ENCODE measurements at regions not wholly inside any gene's neighbourhood (a gene's known extent, or its start where the extent isn't known, plus 50 kb on each side); places are given as distances from the start of the nearest gene placed in this dataset.
"Not testable (repeated sequence)": the region's sequence is repeated elsewhere in the genome, so short reads cannot be mapped to it uniquely, and the experiment has no call there.

DNA sequence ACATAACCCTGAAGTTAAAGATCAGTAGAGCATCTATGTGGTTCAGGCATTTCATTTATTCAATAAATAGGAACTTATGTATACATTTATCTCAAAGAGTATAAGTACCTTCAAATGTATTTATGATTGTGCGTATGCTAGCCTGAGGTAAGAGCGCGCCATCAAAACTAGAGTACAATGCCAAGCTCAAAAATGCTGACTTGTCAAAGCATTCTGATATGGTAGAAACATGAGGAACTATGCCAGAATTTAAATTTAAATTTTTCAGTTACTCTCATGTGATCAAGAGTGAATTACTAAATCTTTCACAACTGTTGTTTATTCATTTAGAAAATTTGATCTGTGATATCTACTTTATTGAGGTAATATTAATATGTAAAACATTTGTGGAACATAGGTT, 225.5 kb upstream of the CDH8 start:
- no peaks in the 10 kb centered on the region for H3K4me1 ChIP-seq
- H3K27ac ChIP-seq, result no peak overlapping the region
- no peak overlapping the region for H3K4me3 ChIP-seq
- H3K9me3 ChIP-seq, result no peaks in the 10 kb centered on the region
- no peaks in the 10 kb centered on the region for H3K36me3 ChIP-seq
- TF ChIP-seq, protein P1, sequence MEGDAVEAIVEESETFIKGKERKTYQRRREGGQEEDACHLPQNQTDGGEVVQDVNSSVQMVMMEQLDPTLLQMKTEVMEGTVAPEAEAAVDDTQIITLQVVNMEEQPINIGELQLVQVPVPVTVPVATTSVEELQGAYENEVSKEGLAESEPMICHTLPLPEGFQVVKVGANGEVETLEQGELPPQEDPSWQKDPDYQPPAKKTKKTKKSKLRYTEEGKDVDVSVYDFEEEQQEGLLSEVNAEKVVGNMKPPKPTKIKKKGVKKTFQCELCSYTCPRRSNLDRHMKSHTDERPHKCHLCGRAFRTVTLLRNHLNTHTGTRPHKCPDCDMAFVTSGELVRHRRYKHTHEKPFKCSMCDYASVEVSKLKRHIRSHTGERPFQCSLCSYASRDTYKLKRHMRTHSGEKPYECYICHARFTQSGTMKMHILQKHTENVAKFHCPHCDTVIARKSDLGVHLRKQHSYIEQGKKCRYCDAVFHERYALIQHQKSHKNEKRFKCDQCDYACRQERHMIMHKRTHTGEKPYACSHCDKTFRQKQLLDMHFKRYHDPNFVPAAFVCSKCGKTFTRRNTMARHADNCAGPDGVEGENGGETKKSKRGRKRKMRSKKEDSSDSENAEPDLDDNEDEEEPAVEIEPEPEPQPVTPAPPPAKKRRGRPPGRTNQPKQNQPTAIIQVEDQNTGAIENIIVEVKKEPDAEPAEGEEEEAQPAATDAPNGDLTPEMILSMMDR (IDR thresholded peaks at IDR 0.05), result no peak
- TF ChIP-seq POLR2AphosphoS5 (IDR thresholded peaks at IDR 0.05; ENCODE audit: insufficient read depth in 1 of 2, low read depth in 1 of 2), result no peak
- TF ChIP-seq POLR2A (IDR thresholded peaks at IDR 0.05), result no peak
- intact Hi-C loops (cut with DNase I), result no loop called here
- H3K27me3 ChIP-seq, result no peaks in the 10 kb centered on the region
- no peak for DNase-seq (ENCODE audit: extremely low spot score in 2 of 2)

DNA sequence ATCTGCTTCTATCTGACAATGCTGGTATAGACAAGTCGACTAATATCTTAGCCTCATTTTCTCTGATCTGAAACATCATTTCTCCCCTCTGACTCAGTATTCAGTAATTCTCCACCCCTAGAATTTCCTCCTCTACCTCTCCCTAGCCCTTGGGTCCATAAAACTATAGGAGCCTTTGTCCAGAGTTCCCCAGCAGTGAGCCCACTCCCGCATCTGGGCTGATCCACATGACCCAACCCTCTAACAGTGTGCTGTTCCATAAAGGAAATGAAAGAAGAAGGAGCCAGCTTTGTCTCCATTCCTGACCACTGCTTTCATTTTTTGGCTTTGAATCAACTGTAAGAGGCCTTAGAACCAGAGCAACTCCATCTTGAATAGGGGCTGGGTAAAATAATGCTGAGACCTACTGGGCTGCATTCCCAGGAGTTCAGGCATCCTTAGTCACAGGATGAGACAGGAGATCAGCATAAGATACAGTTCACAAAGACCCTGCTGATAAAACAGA, 222.7 kb upstream of the CDH8 start:
- H3K4me1 ChIP-seq; intact Hi-C loops (cut with DNase I); H3K36me3 ChIP-seq; H3K27me3 ChIP-seq; H3K27ac ChIP-seq; H3K9me3 ChIP-seq; DNase-seq (ENCODE audit: extremely low spot score in 2 of 2); H3K4me3 ChIP-seq: not testable (repeated sequence)

DNA sequence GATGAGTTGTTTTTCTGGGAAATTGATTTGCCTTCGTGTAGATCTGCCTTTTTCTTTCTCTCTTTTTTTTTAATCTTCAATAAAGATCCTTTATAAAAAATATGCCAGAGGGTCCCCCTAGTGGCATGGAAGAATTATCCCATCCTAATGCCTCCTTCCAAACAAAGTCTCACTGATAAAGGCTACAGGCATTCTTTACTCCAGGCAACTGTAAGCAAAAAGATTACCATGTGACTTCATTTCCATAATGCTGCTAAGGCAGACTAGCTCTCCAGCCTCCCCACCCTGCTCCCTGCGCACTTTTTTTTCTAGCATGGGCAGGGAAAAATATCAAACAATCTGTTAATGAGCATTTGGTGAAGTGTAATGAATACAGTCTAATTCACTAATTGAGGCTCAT, 220.2 kb upstream of the CDH8 start:
- H3K4me1 ChIP-seq, result no peaks in the 10 kb centered on the region
- DNase-seq (ENCODE audit: extremely low spot score in 2 of 2), result no peak
- H3K27ac ChIP-seq, result no peak overlapping the region
- no peaks in the 10 kb centered on the region for H3K9me3 ChIP-seq
- no peak for TF ChIP-seq POLR2A (IDR thresholded peaks at IDR 0.05)
- TF ChIP-seq POLR2AphosphoS5 (IDR thresholded peaks at IDR 0.05; ENCODE audit: insufficient read depth in 1 of 2, low read depth in 1 of 2), result no peak
- TF ChIP-seq, protein P1 (IDR thresholded peaks at IDR 0.05), result no peak
- intact Hi-C loops (cut with DNase I), result no loop called here
- H3K36me3 ChIP-seq, result no peaks in the 10 kb centered on the region
- H3K27me3 ChIP-seq, result no peaks in the 10 kb centered on the region
- H3K4me3 ChIP-seq, result no peak overlapping the region

DNA sequence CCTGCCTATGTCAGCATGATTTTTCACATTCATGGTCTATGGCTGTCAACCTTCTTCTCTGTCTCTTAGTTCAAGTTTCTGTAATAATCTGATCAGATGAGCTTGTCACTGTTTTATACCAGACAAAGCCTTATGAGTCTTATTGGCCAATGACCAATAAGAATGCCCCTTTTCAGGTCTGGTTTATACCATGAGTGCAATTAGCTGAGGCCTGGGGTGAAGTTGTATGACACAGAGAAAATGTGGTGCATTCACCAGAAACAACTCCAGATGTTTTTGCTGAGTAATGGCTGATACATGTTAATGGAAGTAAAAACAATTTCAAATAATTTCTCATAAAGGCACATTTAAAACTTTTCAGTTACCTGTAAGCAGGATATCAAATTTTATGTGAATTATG, 218.6 kb upstream of the CDH8 start:
- no peaks in the 10 kb centered on the region for H3K4me1 ChIP-seq
- intact Hi-C loops (cut with DNase I), result no loop called here
- DNase-seq (ENCODE audit: extremely low spot score in 2 of 2), result no peak
- no peak overlapping the region for H3K4me3 ChIP-seq
- H3K36me3 ChIP-seq, result no peaks in the 10 kb centered on the region
- H3K9me3 ChIP-seq, result no peaks in the 10 kb centered on the region
- TF ChIP-seq POLR2AphosphoS5 (IDR thresholded peaks at IDR 0.05; ENCODE audit: insufficient read depth in 1 of 2, low read depth in 1 of 2), result no peak
- TF ChIP-seq, protein P1 (IDR thresholded peaks at IDR 0.05), result no peak
- no peak for TF ChIP-seq POLR2A (IDR thresholded peaks at IDR 0.05)
- no peaks in the 10 kb centered on the region for H3K27me3 ChIP-seq
- H3K27ac ChIP-seq, result no peak overlapping the region

DNA sequence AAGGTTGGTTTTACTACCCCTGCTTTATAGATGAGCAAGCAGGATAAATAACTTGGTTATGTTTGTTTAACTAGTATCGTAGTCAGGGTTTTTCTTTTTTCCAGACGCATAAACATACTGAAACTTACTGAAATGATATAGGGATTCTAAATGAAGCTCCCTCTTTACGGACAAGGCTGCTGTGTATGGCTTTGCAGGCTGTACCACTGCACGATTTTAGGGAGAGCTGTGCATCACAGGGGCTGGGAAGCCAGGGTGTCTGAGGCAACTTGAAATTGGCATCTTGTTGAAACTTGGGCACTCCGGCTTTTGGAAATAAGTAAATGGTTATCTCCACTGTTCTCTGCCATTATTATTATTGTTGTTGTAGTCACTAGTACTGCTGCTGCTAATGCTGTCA, 218.1 kb upstream of the CDH8 start:
- no peak overlapping the region for H3K27ac ChIP-seq
- DNase-seq (ENCODE audit: extremely low spot score in 2 of 2), result no peak
- H3K36me3 ChIP-seq, result no peaks in the 10 kb centered on the region
- no peaks in the 10 kb centered on the region for H3K27me3 ChIP-seq
- H3K4me1 ChIP-seq, result no peaks in the 10 kb centered on the region
- intact Hi-C loops (cut with DNase I), result no loop called here
- no peak overlapping the region for H3K4me3 ChIP-seq
- TF ChIP-seq, protein P1 (IDR thresholded peaks at IDR 0.05), result no peak
- no peak for TF ChIP-seq POLR2A (IDR thresholded peaks at IDR 0.05)
- no peak for TF ChIP-seq POLR2AphosphoS5 (IDR thresholded peaks at IDR 0.05; ENCODE audit: insufficient read depth in 1 of 2, low read depth in 1 of 2)
- no peaks in the 10 kb centered on the region for H3K9me3 ChIP-seq

DNA sequence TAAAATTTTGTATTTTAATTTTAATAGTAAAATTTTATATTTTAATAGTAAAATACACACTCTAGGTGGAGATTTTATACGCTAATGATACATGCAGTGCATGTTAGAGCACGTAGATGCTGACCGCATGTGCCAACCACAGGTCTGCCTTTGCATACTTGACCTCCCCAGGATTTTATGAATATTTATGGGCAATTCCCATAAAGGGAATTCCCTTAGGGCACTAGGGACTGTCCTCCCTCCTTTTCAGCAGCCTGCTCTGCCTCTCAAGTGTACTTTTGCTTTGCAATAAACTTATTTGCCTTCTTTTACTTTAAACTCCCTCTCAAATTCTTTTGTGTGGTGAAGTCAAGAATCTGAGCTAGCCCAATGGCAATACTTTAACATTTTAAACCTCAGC, 217.7 kb upstream of the CDH8 start:
- TF ChIP-seq POLR2AphosphoS5 (IDR thresholded peaks at IDR 0.05; ENCODE audit: insufficient read depth in 1 of 2, low read depth in 1 of 2) (no peak), POLR2A (IDR thresholded peaks at IDR 0.05) (no peak)
- TF ChIP-seq, protein P1 (IDR thresholded peaks at IDR 0.05), result no peak
- Histone ChIP-seq H3K27me3 (no peaks in the 10 kb centered on the region), H3K4me1 (no peaks in the 10 kb centered on the region), H3K4me3 (no peak overlapping the region), H3K36me3 (no peaks in the 10 kb centered on the region), H3K27ac (no peak overlapping the region), H3K9me3 (no peaks in the 10 kb centered on the region)
- intact Hi-C loops (cut with DNase I), result no loop called here
- DNase-seq (ENCODE audit: extremely low spot score in 2 of 2), result no peak

All from vagina (tissue), 2 donors.